AG10803 (cell line): ENCODE measurements at regions not wholly inside any gene's neighbourhood (a gene's known extent, or its start where the extent isn't known, plus 50 kb on each side); places are given as distances from the start of the nearest gene placed in this dataset.

Experiments
- DNase-seq: peaks from one replicate; pipeline ENCODE4 v3.0.0; 2010; ENCODE audit warnings: low read depth
- H3K4me3 ChIP-seq: 2 replicates; pipeline ENCODE4 v1.5.1; 2011; ENCODE audit warnings: mild to moderate bottlenecking, low read length, control low read depth
- TF ChIP-seq, protein P1 (sequence below): conservative IDR thresholded peaks from 2 replicates; pipeline ENCODE4 v1.5.1; 2011; ENCODE audit warnings: mild to moderate bottlenecking, low read length, control low read depth, inconsistent platforms

DNA sequence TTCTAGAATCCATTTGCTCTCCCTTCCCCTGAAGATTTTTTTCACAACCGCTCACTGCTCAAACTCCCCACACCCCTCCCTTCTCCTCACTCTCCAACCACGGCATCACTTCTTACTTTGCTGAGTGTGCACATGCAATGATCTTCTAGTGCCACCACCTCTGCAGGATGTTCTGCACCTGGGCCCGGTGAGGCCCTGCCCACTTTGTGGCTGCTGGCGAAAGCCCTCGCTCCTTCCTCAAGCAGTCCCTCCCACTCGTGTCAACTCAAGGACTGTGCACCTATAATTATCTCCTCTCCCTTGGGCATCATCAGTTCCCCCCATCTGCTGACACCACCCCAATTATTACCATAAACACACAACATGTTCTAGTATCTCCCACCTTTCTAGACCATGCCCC is 91.0 kb upstream of the LANCL2 start:
- DNase-seq: no peak
- TF ChIP-seq, protein P1, sequence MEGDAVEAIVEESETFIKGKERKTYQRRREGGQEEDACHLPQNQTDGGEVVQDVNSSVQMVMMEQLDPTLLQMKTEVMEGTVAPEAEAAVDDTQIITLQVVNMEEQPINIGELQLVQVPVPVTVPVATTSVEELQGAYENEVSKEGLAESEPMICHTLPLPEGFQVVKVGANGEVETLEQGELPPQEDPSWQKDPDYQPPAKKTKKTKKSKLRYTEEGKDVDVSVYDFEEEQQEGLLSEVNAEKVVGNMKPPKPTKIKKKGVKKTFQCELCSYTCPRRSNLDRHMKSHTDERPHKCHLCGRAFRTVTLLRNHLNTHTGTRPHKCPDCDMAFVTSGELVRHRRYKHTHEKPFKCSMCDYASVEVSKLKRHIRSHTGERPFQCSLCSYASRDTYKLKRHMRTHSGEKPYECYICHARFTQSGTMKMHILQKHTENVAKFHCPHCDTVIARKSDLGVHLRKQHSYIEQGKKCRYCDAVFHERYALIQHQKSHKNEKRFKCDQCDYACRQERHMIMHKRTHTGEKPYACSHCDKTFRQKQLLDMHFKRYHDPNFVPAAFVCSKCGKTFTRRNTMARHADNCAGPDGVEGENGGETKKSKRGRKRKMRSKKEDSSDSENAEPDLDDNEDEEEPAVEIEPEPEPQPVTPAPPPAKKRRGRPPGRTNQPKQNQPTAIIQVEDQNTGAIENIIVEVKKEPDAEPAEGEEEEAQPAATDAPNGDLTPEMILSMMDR: no peak
- no peak overlapping the region for H3K4me3 ChIP-seq

GRCh38 chr7:55275291-55276200 is 89.6 kb upstream of the LANCL2 start:
- TF ChIP-seq, protein P1: no peak
- H3K4me3 ChIP-seq: no peak overlapping the region
- no peak for DNase-seq

- TF ChIP-seq, protein P1: no peak
- DNase-seq: no peak
- H3K4me3 ChIP-seq: no peak overlapping the region
These were observed 88.4 kb upstream of the LANCL2 start for GRCh38 chr7:55276572-55277295.

- TF ChIP-seq, protein P1: no peak
- DNase-seq: no peak
These were observed 87.2 kb upstream of the LANCL2 start for GRCh38 chr7:55277916-55278315.

DNA sequence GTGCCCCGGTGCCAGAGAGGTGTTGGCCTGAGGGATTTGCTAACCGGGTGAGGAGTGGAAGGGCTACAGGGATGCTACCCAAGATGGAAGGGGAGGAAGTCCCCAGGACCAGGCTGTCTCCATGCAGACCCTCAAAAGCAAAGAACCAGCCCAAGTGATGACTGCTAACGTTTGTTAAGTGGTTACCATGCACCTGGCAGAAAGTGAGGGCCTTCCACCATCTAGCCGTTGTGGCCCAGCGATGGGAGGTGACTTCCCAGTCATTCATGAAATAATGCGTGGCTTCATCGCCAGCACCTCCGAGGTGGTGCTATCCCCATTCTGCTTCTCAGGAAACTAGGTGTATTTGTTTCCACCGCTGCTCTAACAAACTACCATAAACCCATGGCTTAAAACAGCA is 86.8 kb upstream of the LANCL2 start:
- TF ChIP-seq, protein P1: no peak
- H3K4me3 ChIP-seq: no peak overlapping the region
- no peak for DNase-seq

More at GRCh38 chr7:55277916-55278315, 87.2 kb upstream of the LANCL2 start:
- H3K4me3 ChIP-seq: no peak overlapping the region

DNA sequence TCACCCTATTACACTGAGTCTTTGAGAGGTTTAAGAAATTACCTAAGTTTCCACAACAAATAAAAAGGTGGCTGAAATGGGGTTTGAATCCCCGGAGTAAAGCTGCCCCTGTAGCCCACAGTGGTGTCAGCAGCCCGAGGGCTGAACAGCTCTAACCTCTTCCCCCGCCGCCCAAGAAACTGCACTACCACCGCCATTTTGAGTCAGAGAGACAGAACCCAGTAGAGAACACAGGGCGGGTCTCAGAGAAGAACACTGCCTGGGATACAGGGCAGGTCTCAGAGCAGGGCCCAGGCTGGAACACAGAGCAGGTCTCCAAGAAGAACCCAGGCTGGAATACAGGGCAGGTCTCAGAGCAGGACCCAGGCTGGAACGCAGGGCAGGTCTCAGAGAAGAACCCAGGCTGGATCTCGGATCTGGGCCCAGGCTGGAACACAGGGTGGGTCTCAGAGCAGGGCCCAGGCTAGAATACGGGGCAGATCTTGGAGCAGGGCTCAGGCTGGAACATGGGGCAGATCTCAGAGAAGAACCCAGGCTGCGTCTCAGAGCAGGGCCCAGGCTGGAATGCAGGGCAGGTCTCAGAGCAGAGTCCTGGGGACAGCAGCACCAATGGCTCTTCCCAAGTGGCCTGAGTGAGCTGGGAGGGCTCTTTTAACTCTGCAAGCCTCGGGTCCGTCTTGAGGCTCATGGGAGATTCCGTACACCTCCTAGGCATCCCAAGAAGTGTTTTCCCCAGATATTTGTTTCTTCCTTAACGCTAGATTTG is 85.9 kb upstream of the LANCL2 start:
- TF ChIP-seq, protein P1: no peak
- no peak for DNase-seq
- H3K4me3 ChIP-seq: no peak overlapping the region
